ENCODE measurements at regions not wholly inside any gene's neighbourhood (a gene's known extent, or its start where the extent isn't known, plus 50 kb on each side); places are given as distances from the start of the nearest gene placed in this dataset.
A peak's percentile ranks its signal among the peaks of the same experiment; 100 is the strongest.

DNA sequence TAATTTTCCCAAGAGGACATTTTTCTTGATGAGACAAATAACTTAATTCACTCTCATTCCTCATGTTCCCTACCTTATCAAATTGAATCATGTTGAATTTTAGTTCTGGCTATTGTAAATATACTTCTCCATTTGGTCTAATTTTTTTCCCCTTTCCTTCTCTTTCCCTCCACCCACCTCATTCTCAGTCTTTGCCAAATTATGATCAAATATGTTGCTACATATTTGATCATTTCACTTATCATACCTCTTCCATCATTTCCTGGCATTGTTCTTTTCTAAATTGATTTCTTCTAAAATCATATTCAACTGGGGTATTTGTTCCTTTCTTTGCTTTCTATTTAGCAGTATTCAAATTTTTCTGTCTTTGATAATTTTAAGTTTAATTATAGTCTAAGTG is 52.3 kb downstream of the HDGFL1 start:
- no peak for DNase-seq (ENCODE audit: low read depth)

DNA sequence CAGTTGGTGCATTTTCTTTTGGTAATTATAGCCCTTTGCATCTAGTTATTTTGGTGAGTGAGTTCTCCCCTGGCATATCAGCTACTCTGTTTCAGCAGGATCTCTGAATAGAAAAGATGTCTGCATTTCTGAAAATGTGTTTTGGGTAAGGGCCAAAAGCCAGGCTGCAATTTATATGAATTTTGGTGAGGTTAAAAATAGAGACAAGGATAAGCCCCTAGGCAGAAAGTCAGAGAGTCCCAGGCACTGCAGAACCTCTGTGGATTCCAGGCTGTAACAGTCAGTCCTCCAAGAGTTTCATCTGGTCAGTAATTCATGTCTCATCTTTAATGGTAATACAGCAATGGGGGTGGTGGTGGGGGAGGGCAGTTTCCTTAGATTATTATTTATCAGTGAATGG is 53.0 kb downstream of the HDGFL1 start:
- no peak for DNase-seq (ENCODE audit: low read depth)

DNA sequence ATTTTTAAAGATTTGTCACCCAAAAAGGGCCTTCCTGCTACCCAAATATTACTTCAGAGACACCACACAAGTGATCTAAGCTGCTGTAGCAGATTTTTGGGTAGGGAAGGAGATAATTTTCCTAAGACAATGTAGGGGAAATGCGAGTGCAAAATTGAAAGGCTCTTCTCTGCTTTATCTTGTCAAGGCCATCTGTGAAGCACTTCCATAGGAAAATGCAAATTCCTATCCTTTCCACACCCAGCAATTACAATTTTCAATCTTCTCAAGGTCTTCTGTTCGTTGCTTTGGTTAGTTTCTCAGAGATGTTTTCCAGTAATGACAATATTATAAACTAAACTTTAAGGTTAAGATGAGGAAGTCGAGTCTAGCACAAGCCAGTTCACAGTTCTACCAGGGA is 53.4 kb downstream of the HDGFL1 start:
- DNase-seq (ENCODE audit: low read depth) = no peak

DNA sequence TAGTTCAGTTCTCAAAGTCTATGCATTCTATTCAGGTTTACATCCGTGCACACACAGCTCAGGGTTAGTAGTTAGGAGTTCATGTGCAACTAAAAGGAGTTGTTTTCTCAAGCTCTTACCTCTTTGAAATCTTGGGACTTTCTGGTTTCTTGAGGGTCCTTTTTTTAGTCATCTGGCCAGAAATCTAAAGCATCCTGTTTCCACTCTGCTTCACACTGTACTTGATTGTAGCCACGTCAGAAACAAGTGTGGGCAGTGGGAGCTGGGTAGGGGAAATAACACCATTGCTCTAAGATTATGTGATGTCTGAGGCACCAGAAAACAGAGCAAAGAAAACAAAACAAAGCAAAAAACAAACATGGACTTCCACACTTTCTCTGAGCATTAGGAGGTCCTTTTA is 58.3 kb downstream of the HDGFL1 start:
- no peak for DNase-seq (ENCODE audit: low read depth)

DNA sequence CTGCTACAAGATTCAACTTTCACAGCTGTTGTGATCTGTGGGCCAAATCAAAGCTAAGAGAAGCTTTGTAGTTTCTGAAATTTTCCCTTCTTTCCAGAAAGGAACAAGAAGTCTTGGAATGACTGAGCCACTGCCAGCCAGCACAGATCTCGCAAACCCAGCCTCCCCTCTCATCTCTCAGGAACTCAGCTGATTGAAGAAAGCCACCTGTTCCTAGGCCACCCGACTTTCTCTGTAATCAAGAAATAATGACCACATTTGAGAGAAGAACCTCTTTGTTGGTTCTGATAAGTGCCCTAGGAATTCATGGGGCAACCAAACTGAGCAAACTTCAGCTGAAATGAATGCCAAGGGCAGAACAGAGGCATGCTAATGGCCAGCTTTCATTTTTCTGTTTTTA is 61.7 kb downstream of the HDGFL1 start:
- peak; percentile 85 for DNase-seq (ENCODE audit: low read depth)

DNA sequence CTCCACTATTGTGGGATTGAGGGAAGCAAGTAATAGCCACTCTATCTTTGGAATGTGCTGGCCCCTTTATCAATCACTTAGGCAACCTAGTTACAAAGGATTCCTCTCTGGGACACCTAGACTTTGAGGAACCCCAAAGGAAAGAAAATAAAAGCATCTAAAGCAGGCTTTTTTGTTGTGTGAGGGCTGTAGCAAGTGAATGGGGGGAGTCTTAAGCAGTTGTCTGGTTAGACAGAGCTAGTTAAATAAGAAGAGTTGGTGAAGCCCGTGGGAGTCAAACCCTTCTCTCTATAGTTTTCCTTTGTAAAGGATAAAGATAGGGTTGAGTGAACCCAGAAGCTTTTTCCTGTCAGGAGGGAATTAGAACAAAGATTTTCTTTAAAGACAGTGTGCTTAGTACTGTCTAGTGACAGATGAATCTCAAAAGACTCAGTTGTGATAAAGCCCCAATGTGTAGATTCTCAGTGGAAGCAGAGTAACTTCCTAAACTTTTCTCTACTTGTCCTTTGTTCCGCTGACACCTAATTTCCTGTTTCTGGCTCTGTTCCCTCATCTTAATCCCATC is 63.3 kb downstream of the HDGFL1 start:
- no peak for DNase-seq (ENCODE audit: low read depth)

DNA sequence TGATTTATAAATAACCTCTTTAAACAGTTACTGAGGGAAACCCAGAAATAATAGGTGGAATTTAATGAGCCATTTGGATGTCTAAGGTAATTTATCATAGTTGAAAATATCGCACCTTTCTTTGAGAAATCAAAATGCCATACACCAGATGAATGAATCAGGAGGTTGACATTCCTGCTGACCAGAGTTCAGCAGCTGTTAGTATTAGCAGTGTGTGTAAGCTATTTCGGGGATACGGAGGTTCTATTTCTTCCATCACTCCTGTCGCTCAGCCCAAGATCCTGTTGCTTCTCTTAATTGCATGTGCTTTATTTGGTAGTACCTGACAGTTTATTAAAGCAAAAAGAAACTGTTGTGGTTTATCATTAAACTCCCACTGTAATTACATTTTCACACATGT is 67.1 kb downstream of the HDGFL1 start:
- peak; percentile 75 for DNase-seq (ENCODE audit: low read depth)

DNA sequence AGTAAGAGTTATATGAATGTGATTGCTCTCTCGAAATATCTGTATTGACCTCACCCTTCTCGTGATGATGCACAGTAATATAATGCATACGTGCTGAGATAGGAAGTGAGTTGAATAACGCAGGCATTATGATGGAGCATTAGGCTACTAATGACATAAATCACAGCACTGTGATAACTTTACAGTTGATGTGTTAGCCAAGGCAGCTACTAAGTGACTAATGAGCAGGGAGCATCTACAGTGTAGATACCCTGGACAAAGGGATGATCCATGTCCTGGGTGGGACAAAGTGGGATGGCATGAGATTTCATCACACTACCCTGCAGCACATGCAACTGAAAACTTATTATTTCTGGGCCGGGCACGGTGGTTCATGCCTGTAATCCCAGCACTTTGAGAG is 68.4 kb downstream of the HDGFL1 start:
- no peak for DNase-seq (ENCODE audit: low read depth)

DNA sequence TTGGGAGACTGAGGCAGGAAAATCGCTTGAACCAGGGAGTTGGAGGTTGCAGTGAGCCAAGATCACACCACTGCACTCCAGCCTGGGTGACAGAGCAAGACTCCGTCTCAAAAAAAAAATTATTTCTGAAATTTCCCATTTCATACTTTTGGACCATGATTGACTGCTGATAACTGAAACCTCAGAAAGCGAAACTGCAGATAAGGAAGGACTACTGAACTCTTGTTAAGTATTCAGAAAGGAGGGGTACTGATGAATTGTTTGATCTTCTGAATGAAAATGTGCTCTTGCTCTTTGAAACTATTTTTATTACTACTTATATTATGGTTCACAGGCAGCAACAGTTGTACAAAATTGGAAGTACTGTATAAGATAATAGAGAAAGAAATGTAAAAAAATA is 69.0 kb downstream of the HDGFL1 start:
- no peak for DNase-seq (ENCODE audit: low read depth)

DNA sequence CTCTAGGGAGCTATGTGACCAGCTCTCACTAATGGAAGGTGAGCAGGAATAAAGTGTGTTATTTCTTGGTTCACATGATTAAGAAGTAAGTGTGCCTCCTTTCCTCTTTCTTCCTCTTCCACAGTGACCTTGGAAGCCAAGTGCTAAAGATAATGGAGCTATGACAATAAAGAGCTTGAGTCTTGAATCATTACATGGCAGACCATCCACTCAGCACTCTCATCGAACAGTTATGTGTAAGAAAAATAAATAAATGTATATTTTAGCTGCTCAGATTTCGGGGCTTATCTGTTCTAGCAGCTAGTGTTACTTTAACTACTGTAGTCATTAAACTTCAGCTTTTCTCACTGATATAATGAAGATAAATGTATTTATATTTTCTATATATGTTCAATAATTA is 72.9 kb downstream of the HDGFL1 start:
- DNase-seq (ENCODE audit: low read depth) = no peak

DNA sequence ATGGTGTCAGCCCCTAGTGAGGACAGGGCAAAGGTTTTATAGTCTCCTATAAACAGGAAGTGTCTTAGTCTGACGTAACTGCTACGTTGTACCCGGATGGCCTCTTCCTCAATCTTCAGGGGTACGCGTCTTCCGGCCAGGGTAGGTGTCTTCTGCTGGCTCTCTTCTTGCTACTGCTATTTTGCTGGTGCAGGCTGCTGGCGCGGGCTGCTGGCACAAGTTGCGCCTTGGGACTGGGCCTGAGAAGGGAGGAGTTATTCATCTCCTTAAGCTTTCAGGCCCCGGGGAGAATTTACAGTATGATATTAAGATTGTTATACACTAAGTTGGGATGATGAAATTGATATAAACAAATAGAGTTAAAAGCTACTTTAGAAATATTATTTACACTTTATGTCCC is 74.4 kb downstream of the HDGFL1 start:
- DNase-seq (ENCODE audit: low read depth) = no peak

DNA sequence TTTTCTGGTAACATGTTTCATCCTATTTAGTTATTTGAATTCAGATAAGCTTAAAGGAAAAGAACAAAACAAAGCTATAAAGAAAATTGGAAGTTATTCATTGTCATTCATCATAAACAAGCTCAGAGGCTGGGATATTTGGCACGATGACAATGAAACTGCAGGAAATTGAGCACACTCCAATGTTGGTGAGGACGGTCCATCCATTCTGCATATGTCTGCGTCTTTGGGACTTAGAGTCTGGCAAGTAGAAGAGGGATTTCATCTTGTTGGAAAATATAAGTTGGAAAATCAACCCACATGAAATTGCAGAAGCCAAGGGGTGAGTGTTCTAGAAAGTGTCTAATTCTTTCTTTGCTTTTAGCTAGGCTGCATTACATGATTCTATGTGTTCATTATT is 78.4 kb downstream of the HDGFL1 start:
- DNase-seq (ENCODE audit: low read depth) = no peak

DNA sequence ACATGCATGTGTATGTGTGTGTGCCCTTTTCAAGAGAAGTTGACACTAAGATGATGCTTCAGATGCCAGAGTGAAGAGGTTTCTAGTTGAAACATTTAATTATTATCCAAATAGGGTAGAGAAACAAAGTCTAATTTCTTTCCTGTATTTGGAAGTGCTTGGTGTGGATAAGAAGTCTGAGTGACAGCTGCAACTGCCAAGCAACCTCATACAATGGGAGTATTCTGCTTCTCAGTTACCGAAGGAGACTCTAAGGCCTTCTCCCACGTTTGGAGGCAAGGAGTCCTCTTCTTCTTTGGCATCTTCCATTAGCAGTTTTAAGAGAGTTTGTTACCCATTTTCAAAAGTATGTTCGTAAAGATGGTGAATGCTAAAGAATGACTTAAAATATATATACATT is 82.4 kb downstream of the HDGFL1 start:
- DNase-seq (ENCODE audit: low read depth) = peak; percentile 60

DNA sequence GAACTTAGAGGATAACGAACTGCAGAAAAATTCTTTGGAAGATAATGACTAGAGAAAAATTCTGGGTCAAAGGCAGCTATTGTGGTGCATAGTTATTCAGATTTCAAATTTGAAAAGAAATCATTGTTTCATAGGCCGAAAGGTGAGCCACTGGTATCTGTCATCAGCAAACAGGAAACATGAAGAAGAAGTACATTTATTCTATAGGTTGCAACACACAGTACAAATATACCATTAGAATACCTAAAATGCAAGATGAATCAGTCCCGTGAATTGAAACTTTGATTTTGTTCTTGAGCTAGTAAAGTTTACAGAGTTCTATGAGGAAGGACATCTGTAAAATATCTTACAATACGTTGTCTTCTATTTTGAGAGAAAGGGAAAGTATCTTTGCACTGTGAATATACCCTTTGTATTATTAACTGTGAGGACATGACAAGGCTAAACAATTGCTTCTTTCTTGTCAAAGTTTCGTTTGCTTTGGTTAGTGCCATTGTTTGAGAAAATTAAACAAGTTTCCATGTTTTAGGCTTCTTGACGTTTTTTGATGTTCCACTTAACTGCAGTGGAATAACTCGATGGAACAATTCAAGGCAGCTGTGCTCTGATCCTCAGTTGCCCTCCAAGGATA is 84.7 kb downstream of the HDGFL1 start:
- no peak for DNase-seq (ENCODE audit: low read depth)

DNA sequence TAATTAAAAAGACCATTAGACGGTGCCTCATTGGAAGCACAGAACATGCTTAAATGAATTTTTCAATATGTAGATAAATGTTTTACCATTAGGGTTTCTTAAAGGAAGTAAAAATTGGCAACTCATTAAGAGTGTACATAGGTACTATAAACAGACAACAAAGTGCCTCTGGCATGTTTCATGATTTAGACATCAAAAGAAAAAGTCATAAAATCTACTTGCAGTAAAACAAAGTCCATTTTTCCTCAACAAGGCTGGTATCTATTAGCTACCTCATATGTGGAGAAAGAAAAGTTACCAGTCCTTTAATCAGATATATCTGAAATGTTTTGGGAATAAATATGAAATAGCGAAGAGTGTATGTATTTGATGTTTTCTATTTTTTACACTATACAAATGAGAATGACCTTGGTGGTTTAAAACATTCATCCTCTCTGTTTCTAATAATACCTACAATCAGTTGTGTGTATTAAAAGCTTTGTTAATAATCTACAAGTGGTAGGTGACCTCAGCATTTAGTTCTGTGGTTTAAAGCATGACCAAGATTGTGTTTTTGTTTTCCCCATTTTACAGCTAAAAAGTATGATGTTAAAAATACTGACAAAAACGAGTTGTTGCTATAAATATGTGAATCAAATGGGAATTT is 87.5 kb downstream of the HDGFL1 start:
- no peak for DNase-seq (ENCODE audit: low read depth)

DNA sequence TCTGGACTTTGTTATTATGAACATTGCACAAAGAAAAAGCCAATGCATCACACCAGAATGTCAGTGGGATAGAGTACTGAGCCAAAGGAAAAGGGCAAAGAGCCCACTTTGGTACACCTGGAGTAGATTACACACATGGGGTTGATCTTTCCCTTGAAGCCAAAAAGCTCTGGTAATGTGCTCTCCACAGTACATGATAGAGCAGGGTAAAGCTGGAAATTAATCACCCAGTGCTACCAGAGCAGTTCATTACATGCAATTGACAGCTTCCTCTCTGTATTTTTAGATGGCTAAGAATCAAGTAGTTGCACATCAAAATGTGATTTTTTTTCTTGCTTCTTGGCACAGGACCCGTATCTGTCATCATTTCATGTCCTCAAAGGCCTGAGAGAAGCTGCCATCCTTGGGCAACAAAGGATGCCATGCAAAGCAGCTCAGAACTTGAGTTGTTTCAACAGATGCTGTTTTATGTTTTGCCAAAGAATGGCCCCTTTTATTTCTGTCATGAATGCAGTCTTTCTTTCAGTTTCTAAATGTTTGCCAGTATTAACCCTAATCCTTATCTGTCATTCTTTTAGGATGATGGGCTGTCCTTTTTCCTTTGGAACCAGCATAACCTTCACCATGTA is 88.1 kb downstream of the HDGFL1 start:
- peak; percentile 41 for DNase-seq (ENCODE audit: low read depth)

DNA sequence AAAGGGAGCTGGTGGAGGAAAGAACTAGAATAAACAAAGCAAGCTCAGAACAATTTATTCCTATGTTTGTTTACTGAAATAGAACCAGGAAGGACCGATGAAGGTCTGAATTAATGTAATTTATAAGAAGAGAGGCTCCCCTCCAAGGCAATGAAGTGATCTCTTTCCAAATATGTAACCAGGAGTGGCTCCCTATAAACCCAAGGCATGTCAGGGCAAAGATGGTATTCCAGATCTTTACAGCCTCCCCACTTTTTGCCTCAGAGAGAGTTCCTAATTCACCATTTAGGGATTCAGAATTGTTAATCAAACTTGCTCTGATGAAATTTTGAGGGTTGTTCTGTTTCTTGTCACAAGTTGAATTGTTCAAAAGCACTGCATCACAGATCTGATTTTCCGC is 88.8 kb downstream of the HDGFL1 start:
- no peak for DNase-seq (ENCODE audit: low read depth)

DNA sequence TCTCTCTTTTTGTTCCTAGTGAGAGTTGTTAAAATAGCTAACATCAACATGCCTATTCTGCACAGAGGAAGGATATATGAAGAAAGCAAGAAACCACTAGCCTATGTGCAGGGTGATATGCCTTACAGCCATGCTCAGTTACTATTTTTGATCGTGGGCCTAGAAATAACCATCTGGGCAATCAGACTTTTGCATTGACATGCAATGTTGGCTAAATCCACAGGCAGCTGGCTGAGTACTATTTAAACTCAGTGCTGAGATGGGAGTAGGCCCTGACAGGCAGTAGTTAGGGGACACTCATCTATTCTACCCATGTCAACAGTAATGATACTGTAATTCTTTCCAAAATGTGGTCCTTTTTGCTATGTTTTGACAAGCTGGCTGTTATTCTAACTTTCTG is 89.6 kb downstream of the HDGFL1 start:
- DNase-seq (ENCODE audit: low read depth) = no peak

DNA sequence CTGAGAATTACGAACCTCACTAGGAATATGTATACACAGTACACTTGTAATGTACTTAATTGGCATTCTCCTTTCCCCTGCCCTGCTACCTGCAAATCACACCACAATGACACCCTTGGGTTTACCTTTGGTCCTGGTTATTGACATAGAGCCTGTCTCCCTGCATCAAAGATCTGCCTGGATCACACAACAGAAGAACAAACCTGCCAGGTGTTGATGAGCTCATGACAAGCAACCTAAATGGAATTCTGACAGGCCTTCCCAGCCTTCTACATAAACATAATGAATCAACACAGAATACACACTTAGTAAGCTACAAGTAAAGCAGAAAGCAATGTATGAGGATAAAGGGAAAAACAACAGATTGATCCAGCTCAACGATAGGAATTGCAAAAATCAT is 95.6 kb downstream of the HDGFL1 start:
- DNase-seq (ENCODE audit: low read depth) = no peak

DNA sequence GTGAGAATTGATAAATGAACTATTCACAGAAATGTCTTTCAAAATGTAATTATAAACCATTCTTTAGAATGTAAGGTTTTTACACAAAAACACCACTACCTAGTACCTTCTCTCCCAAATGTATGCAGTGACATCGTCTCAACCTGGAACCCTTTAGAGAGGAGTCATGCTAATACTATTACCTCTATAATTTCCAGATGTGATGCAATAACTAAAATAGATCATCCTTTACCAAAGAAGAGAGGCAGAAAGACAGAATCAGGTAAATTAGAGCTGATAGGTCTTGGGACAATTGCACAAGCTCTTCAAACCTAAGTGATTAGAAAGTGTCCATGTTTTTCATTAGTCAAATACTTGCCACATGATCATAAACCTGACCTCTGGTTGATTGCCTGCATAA is 96.7 kb downstream of the HDGFL1 start:
- no peak for DNase-seq (ENCODE audit: low read depth)

DNA sequence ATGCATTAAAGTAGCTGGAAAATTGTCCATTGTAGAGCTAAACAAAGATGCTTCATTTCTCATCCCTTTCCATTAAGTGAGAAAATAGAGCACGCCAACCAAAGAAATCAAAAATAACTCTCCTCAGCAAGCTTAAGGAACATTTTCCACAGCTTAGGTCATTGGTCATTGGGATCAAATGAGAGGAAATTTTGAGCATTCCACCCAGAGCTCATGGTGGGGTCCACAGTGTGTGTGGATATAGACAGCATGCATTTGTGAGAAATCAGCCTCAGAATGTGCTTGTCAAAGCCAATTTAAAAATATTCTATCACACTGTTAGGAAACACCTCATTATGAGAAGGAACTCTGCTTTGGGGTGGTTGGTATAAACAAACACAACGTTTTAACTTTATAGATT is 97.2 kb downstream of the HDGFL1 start:
- DNase-seq (ENCODE audit: low read depth) = no peak

DNA sequence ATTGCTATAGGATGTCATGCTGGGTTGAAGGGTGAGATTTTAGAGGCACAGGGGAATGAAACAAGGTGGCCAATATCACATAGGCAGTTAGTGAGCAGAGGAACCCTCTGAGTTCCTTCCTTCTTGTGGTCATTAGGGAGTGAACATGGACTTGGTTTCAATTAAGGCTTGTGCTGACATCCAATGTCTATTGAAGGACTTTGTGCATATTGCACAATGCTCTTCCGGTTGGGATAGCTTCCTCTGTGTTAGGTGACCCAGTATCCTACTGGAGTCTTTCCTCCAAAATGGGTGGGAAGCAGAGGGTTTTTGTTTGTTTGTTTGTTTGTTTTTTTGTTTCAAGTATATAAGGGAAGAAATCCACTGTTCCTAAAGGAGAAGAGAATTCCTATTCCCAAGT is 98.5 kb downstream of the HDGFL1 start:
- DNase-seq (ENCODE audit: low read depth) = no peak

DNA sequence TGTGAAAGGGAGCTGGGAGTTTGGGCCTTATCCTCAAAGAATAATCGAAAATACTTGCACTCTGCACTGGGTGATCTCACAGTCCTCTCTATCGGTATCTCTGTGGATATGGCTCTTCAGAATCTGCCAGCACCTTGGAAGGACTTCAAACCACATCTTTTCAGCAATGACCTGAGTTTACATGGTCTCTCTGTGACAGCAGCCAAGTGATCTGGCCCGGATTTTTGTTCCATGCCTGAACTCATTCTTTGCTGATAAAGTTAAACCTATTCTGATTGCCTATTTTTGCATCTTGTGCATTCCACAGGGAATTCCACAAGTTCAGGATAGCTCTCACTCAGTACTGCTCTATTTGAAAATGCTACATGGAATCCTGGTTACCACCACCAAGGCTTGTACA is 98.9 kb downstream of the HDGFL1 start:
- no peak for DNase-seq (ENCODE audit: low read depth)

Data from LHCN-M2 (cell line).